ENCODE measurements at regions not wholly inside any gene's neighbourhood (a gene's known extent, or its start where the extent isn't known, plus 50 kb on each side); places are given as distances from the start of the nearest gene placed in this dataset.

- no peak for DNase-seq (ENCODE audit: low spot score)
- TF ChIP-seq ZNF205 (CRISPR knock-in tag; IDR thresholded peaks at IDR 0.05) = no peak
- no peak for TF ChIP-seq ZNF670 (CRISPR knock-in tag; IDR thresholded peaks at IDR 0.05; ENCODE audit: borderline replicate concordance)
- no peak for TF ChIP-seq ZNF468 (CRISPR knock-in tag; IDR thresholded peaks at IDR 0.05)
- TF ChIP-seq ZNF569 (CRISPR knock-in tag; IDR thresholded peaks at IDR 0.05; ENCODE audit: borderline replicate concordance) = no peak
- TF ChIP-seq ZKSCAN1 (IDR thresholded peaks at IDR 0.05; ENCODE audit: low read length) = no peak
- no peak for TF ChIP-seq TBL1XR1 (IDR thresholded peaks at IDR 0.05; ENCODE audit: borderline replicate concordance, low read length, partially characterized antibody)
- TF ChIP-seq HNF4G (IDR thresholded peaks at IDR 0.05; ENCODE audit: borderline replicate concordance, low read depth, low read length) = no peak
- no peak for TF ChIP-seq HNF4G (CRISPR knock-in tag; IDR thresholded peaks at IDR 0.05; ENCODE audit: borderline replicate concordance, low read depth)
- TF ChIP-seq ARNT2 (CRISPR knock-in tag; IDR thresholded peaks at IDR 0.05; ENCODE audit: low read depth) = no peak
- TF ChIP-seq PHF20 (CRISPR knock-in tag; IDR thresholded peaks at IDR 0.05) = no peak
- TF ChIP-seq ZBTB42 (CRISPR knock-in tag; IDR thresholded peaks at IDR 0.05) = no peak
- no peak for TF ChIP-seq ZHX1 (CRISPR knock-in tag; IDR thresholded peaks at IDR 0.05; ENCODE audit: low read depth)
- TF ChIP-seq ELF4 (CRISPR knock-in tag; IDR thresholded peaks at IDR 0.05; ENCODE audit: borderline replicate concordance) = no peak
- H3K36me3 ChIP-seq (replicated peaks in 1 of 2; ENCODE audit: control insufficient read depth in 1 of 2, insufficient read depth in 2 of 2, low read length in 2 of 2) = no peaks in the 10 kb centered on the region
- no peak overlapping the region for H3K9ac ChIP-seq (ENCODE audit: insufficient read depth, low read depth, low read length)
- no TSS peak for BruUV-seq (replicated peaks)
- WGBS (ENCODE audit: low lambda C conversion rate) = 18% methylated on average over 8 of the region's 8 CpGs
- intact Hi-C loops (cut with micrococcal nuclease; ENCODE audit: unreplicated experiment) (no loop called here), in situ Hi-C loops (cut with HindIII; ENCODE audit: extremely low pct_ligation_motif_present, low pct_unique_long_range_greater_than_20kb) (no loop called here)
- ATAC-seq = no peak
- H3K4me2 ChIP-seq (ENCODE audit: low read depth, low read length) = no peak overlapping the region
- H3K79me2 ChIP-seq (ENCODE audit: insufficient read depth, low read length) = no peaks in the 10 kb centered on the region
- no peak for FAIRE-seq
- no peaks in the 10 kb centered on the region for H3K27me3 ChIP-seq (ENCODE audit: control insufficient read depth in 1 of 2, insufficient read depth in 2 of 2, low read length in 2 of 2)
- H2AFZ ChIP-seq (ENCODE audit: low read length) = no peak overlapping the region
- no peak overlapping the region for H3K4me3 ChIP-seq (replicated peaks in 1 of 3; ENCODE audit: insufficient read depth in 1 of 3, low read depth in 2 of 3, low read length in 3 of 3)
- ChIA-PET CTCF (ENCODE audit: low intra/inter-chr PET ratio, low total read pairs) (no interaction called here), POLR2A (no interaction called here)
- no peaks in the 10 kb centered on the region for H4K20me1 ChIP-seq (ENCODE audit: insufficient read depth, low read length)
- no peak overlapping the region for H3K27ac ChIP-seq (ENCODE audit: extremely low read length, insufficient read depth, low read length)
- peaks cover 32% of the 10 kb centered on the region for H3K9me3 ChIP-seq (ENCODE audit: low read length)
- H3K4me1 ChIP-seq (ENCODE audit: insufficient read depth, low read length) = no peaks in the 10 kb centered on the region
These were observed 1409.6 kb upstream of the WWC1 start for GRCh38 chr5:166881802-166882201.
